ENCODE measurements at regions not wholly inside any gene's neighbourhood (a gene's known extent, or its start where the extent isn't known, plus 50 kb on each side); places are given as distances from the start of the nearest gene placed in this dataset.

- DNase-seq (ENCODE audit: low read depth in 2 of 2) = no peak
Observed at GRCh38 chr3:72437661-72438406, 410.4 kb downstream of the SHQ1 start.

- no peak for DNase-seq (ENCODE audit: low read depth in 2 of 2)
Observed at GRCh38 chr3:72436863-72437592, 411.2 kb downstream of the SHQ1 start.

GRCh38 chr3:72434296-72434695 lies 413.9 kb downstream of the SHQ1 start:
- DNase-seq (ENCODE audit: low read depth in 2 of 2) = no peak

- DNase-seq (ENCODE audit: low read depth in 2 of 2) = no peak
Observed at GRCh38 chr3:72432246-72432645, 416.0 kb downstream of the SHQ1 start.

- DNase-seq (ENCODE audit: low read depth in 2 of 2) = no peak
Observed at GRCh38 chr3:72429589-72430353, 418.5 kb downstream of the SHQ1 start.

GRCh38 chr3:72428803-72429202 lies 419.4 kb downstream of the SHQ1 start:
- no peak for DNase-seq (ENCODE audit: low read depth in 2 of 2)

- DNase-seq (ENCODE audit: low read depth in 2 of 2) = no peak
Observed at GRCh38 chr3:72427624-72428023, 420.6 kb downstream of the SHQ1 start.

GRCh38 chr3:72426618-72427397 lies 421.4 kb downstream of the SHQ1 start:
- DNase-seq (ENCODE audit: low read depth in 2 of 2) = no peak

- DNase-seq (ENCODE audit: low read depth in 2 of 2) = no peak
Observed at GRCh38 chr3:72423643-72424042, 424.6 kb downstream of the SHQ1 start.

GRCh38 chr3:72421786-72422185 lies 426.5 kb downstream of the SHQ1 start:
- no peak for DNase-seq (ENCODE audit: low read depth in 2 of 2)

GRCh38 chr3:72421126-72421525 lies 427.1 kb downstream of the SHQ1 start:
- no peak for DNase-seq (ENCODE audit: low read depth in 2 of 2)

GRCh38 chr3:72418856-72419255 lies 429.4 kb downstream of the SHQ1 start:
- DNase-seq (ENCODE audit: low read depth in 2 of 2) = no peak

- DNase-seq (ENCODE audit: low read depth in 2 of 2) = no peak
Observed at GRCh38 chr3:72418244-72418643, 430.0 kb downstream of the SHQ1 start.

- no peak for DNase-seq (ENCODE audit: low read depth in 2 of 2)
Observed at GRCh38 chr3:72414481-72415016, 433.7 kb downstream of the SHQ1 start.

- DNase-seq (ENCODE audit: low read depth in 2 of 2) = no peak
Observed at GRCh38 chr3:72413228-72413627, 435.0 kb downstream of the SHQ1 start.

- no peak for DNase-seq (ENCODE audit: low read depth in 2 of 2)
Observed at GRCh38 chr3:72412340-72412956, 435.8 kb downstream of the SHQ1 start.

GRCh38 chr3:72411843-72412242 lies 436.4 kb downstream of the SHQ1 start:
- DNase-seq (ENCODE audit: low read depth in 2 of 2) = no peak

- DNase-seq (ENCODE audit: low read depth in 2 of 2) = no peak
Observed at GRCh38 chr3:72411126-72411525, 437.1 kb downstream of the SHQ1 start.

- DNase-seq (ENCODE audit: low read depth in 2 of 2) = no peak
Observed at GRCh38 chr3:72408983-72409779, 439.1 kb downstream of the SHQ1 start.

- no peak for DNase-seq (ENCODE audit: low read depth in 2 of 2)
Observed at GRCh38 chr3:72407766-72408165, 440.5 kb downstream of the SHQ1 start.
